Suprapubic skin (tissue), 4 donors: ENCODE measurements at regions not wholly inside any gene's neighbourhood (a gene's known extent, or its start where the extent isn't known, plus 50 kb on each side); places are given as distances from the start of the nearest gene placed in this dataset.

ENCODE experiments used
- DNase-seq, 2 donors: peaks; one replicate each; pipeline ENCODE4 v3.0.0-alpha.2; 2019; ENCODE audit warnings: low spot score in 2 of 2
- H3K27ac ChIP-seq: fragments of 200-600 bp; sonication (generic); one replicate; pipeline ENCODE4 v1.5.1; 2019
- H3K27me3 ChIP-seq: fragments of 200-600 bp; sonication (generic); one replicate; pipeline ENCODE4 v1.5.1; 2019
- H3K36me3 ChIP-seq: fragments of 200-600 bp; sonication (generic); one replicate; pipeline ENCODE4 v1.5.1; 2019
- H3K4me1 ChIP-seq: fragments of 200-600 bp; sonication (generic); one replicate; pipeline ENCODE4 v1.5.1; 2019
- H3K4me3 ChIP-seq: fragments of 200-600 bp; sonication (generic); one replicate; pipeline ENCODE4 v1.5.1; 2019; ENCODE audit warnings: mild to moderate bottlenecking
- H3K9me3 ChIP-seq: fragments of 200-600 bp; sonication (generic); one replicate; pipeline ENCODE4 v1.5.1; 2019
- EP300 ChIP-seq: sonication (generic); formaldehyde crosslinking; IDR thresholded peaks from one replicate; pipeline ENCODE4 v1.6.1; 2017; ENCODE audit warnings: antibody characterized with exemption
- POLR2A ChIP-seq, 2 donors: fragments of 450-650 bp; IDR thresholded peaks; one replicate each; pipeline ENCODE4 v1.6.1; 2017; ENCODE audit warnings: antibody characterized with exemption in 2 of 2, mild to moderate bottlenecking in 2 of 2, moderate library complexity in 2 of 2
- POLR2AphosphoS5 ChIP-seq, 3 donors: sonication (generic); formaldehyde crosslinking; IDR thresholded peaks; one replicate each; pipeline ENCODE4 v1.6.1; 2017; ENCODE audit warnings: antibody characterized with exemption in 3 of 3
- WGBS: methylation state at CpG from one replicate; pipeline ENCODE4 v1.1.5; 2018; 5-methylcytosine and 5-hydroxymethylcytosine counted together
- TF ChIP-seq, protein P1 (sequence below), 2 donors: fragments of 200-600 bp in 1 of 2; fragments of 450-650 bp in 1 of 2; sonication (generic) in 1 of 2; IDR thresholded peaks; one replicate each; pipeline ENCODE4 v1.5.1; 2016 to 2019; ENCODE audit warnings: antibody characterized with exemption in 2 of 2, mild to moderate bottlenecking in 1 of 2, moderate library complexity in 1 of 2

DNA sequence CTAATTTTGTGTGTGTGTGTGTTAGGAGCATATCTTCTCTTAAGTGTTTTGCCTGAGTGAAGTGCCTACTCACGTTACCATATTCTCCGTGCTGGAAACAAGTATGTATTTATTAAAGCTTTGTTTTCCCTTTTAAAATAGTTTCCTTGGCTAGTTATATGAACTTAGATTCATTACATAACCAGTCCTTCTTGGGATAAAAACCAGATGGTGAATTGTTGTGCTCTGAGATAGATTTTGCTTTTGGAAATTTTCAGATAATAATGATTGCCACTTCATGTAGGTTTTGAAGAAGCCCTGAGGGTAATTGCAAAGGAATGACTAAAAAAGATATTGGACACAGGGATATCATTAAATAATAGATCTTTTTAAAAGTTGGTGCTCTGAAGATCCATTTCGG, 390.2 kb upstream of the SGO1 start:
- WGBS, result 32% methylated on average over 3 of the region's 3 CpGs
- no peaks in the 10 kb centered on the region for H3K27me3 ChIP-seq
- no peaks in the 10 kb centered on the region for H3K36me3 ChIP-seq
- H3K27ac ChIP-seq, result no peak overlapping the region
- H3K4me3 ChIP-seq, result no peak overlapping the region
- no peak for TF ChIP-seq POLR2AphosphoS5 (IDR thresholded peaks at IDR 0.05)
- TF ChIP-seq POLR2A (IDR thresholded peaks at IDR 0.05), result no peak
- no peak for TF ChIP-seq EP300
- TF ChIP-seq, protein P1, sequence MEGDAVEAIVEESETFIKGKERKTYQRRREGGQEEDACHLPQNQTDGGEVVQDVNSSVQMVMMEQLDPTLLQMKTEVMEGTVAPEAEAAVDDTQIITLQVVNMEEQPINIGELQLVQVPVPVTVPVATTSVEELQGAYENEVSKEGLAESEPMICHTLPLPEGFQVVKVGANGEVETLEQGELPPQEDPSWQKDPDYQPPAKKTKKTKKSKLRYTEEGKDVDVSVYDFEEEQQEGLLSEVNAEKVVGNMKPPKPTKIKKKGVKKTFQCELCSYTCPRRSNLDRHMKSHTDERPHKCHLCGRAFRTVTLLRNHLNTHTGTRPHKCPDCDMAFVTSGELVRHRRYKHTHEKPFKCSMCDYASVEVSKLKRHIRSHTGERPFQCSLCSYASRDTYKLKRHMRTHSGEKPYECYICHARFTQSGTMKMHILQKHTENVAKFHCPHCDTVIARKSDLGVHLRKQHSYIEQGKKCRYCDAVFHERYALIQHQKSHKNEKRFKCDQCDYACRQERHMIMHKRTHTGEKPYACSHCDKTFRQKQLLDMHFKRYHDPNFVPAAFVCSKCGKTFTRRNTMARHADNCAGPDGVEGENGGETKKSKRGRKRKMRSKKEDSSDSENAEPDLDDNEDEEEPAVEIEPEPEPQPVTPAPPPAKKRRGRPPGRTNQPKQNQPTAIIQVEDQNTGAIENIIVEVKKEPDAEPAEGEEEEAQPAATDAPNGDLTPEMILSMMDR (IDR thresholded peaks at IDR 0.05), result no peak
- H3K4me1 ChIP-seq, result no peaks in the 10 kb centered on the region
- no peaks in the 10 kb centered on the region for H3K9me3 ChIP-seq
- no peak for DNase-seq

DNA sequence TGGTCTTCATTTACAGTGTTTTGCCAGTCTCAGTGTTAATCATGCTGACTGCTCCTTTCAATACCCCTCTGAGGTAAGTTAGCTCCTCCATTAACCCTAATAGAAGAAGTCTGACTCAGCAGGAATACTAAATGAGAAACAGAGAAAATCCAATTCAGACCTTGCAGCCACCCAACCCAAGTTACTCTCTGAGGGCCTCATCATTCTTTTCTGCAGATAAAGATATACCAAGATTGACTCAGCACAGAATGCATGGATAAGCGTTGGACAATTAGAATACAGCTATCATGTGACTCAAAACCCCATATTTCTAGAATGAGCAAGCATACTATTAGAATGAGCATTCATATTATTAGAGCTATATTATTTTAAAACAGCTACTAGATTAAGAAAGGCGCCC, 389.1 kb upstream of the SGO1 start:
- no peak overlapping the region for H3K27ac ChIP-seq
- H3K4me1 ChIP-seq, result no peaks in the 10 kb centered on the region
- H3K4me3 ChIP-seq, result no peak overlapping the region
- no peaks in the 10 kb centered on the region for H3K9me3 ChIP-seq
- TF ChIP-seq EP300 (no peak), POLR2A (IDR thresholded peaks at IDR 0.05) (no peak), POLR2AphosphoS5 (IDR thresholded peaks at IDR 0.05) (no peak)
- TF ChIP-seq, protein P1 (IDR thresholded peaks at IDR 0.05), result no peak
- no peak for DNase-seq
- WGBS, result 72% methylated on average over 2 of the region's 2 CpGs
- H3K27me3 ChIP-seq, result no peaks in the 10 kb centered on the region
- no peaks in the 10 kb centered on the region for H3K36me3 ChIP-seq

DNA sequence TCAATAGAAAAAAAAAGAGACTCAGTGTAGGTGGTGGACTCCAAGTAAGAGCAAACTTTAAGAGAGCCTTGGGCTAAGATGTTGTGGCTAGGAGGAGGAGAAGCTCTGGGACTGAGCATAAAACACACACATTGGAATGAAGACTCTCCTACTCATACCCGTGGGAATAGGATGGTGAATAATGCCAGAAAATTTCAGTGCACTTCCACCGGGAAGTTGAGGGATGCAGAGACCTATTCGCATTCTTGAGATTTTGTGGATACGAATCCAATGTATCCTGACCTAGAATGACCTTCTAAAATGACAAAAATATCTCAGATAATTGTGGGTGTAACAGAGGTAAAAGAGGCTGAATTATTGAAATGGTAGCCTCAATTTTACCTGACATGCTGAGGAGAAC, 388.7 kb upstream of the SGO1 start:
- no peak for DNase-seq
- H3K4me3 ChIP-seq, result no peak overlapping the region

DNA sequence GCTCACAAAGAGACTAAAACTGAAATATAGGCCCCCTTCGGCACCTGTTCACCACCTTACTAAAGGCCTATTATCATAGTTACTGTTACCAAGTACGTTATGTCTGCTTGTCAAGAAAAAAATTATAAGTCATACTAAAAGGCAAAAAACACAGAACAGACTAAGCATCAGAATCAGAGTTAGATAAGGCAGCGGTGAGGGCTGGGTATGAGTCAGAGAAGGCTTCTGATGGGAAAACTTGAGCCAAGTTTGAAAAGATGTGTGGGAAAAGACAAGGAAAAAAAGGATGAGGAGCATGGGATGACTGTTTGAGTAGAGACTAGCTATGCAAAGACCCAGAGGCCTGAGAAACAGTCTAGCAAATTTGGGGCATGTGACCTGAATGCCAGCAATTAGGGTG, 387.2 kb upstream of the SGO1 start:
- Histone ChIP-seq H3K4me1 (no peaks in the 10 kb centered on the region), H3K4me3 (no peak overlapping the region), H3K36me3 (no peaks in the 10 kb centered on the region), H3K9me3 (no peaks in the 10 kb centered on the region), H3K27ac (no peak overlapping the region), H3K27me3 (no peaks in the 10 kb centered on the region)
- WGBS, result 87% methylated on average over 3 of the region's 3 CpGs
- DNase-seq, result no peak
- no peak for TF ChIP-seq EP300
- TF ChIP-seq POLR2A (IDR thresholded peaks at IDR 0.05), result no peak
- no peak for TF ChIP-seq POLR2AphosphoS5 (IDR thresholded peaks at IDR 0.05)
- TF ChIP-seq, protein P1 (IDR thresholded peaks at IDR 0.05), result no peak

More for the DNA sequence above, 388.7 kb upstream of the SGO1 start:
- TF ChIP-seq, protein P1 (IDR thresholded peaks at IDR 0.05), result no peak
- TF ChIP-seq POLR2AphosphoS5 (IDR thresholded peaks at IDR 0.05) (no peak), EP300 (no peak), POLR2A (IDR thresholded peaks at IDR 0.05) (no peak)
- no peak overlapping the region for H3K27ac ChIP-seq
- no peaks in the 10 kb centered on the region for H3K36me3 ChIP-seq
- no peaks in the 10 kb centered on the region for H3K4me1 ChIP-seq
- 50% methylated on average over 4 of the region's 4 CpGs for WGBS
- no peaks in the 10 kb centered on the region for H3K9me3 ChIP-seq
- no peaks in the 10 kb centered on the region for H3K27me3 ChIP-seq

DNA sequence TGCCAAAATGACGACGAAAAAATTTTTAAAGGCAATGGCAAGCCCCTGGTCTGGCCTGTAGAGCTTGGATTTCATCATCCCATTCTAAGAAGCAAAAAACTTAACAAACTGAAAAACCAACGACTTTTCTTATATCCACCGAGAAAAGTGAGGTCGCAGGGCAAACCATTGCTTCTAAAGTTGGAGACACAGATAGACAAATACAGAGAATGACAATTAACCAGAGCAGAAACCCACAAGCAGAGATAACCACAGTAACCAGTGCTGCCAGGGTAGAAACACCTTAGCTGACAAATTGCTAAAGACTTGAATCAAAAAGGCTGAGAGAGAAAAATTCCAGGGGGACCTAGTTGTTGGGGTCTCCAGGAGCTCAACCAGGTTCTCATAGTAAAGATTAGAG, 386.5 kb upstream of the SGO1 start:
- H3K4me1 ChIP-seq, result no peaks in the 10 kb centered on the region
- no peak for DNase-seq
- TF ChIP-seq POLR2A (IDR thresholded peaks at IDR 0.05) (no peak), POLR2AphosphoS5 (IDR thresholded peaks at IDR 0.05) (no peak), EP300 (no peak)
- WGBS, result 95% methylated on average over 5 of the region's 5 CpGs
- H3K9me3 ChIP-seq, result no peaks in the 10 kb centered on the region
- H3K27ac ChIP-seq, result no peak overlapping the region
- no peaks in the 10 kb centered on the region for H3K27me3 ChIP-seq
- H3K4me3 ChIP-seq, result no peak overlapping the region
- no peaks in the 10 kb centered on the region for H3K36me3 ChIP-seq

DNA sequence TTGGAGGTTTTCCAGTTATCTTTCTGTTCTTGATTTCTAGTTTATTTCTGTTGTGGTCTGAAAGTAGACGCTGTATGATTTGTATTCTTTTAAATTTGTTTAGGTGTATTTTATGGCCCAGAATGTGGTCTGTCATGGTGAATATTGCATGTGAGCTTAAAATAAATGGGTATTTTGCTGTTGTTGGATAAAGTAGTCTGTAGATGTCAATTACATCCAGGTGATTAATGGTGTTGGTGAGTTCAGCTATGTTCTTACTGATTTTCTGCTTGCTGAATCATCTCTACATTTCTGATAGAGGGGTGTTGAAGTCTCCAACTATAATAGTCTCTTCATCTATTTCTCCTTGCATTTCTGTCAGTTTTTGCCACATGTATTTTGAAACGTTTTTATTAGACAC, 383.3 kb upstream of the SGO1 start:
- no peaks in the 10 kb centered on the region for H3K4me1 ChIP-seq
- H3K36me3 ChIP-seq, result no peaks in the 10 kb centered on the region
- no peaks in the 10 kb centered on the region for H3K9me3 ChIP-seq
- DNase-seq, result no peak
- no peak overlapping the region for H3K4me3 ChIP-seq
- WGBS, result 8% methylated on average over 2 of the region's 2 CpGs
- TF ChIP-seq, protein P1 (IDR thresholded peaks at IDR 0.05), result no peak
- TF ChIP-seq EP300 (no peak), POLR2A (IDR thresholded peaks at IDR 0.05) (no peak), POLR2AphosphoS5 (IDR thresholded peaks at IDR 0.05) (no peak)
- H3K27me3 ChIP-seq, result no peaks in the 10 kb centered on the region
- H3K27ac ChIP-seq, result no peak overlapping the region
